ENCODE measurements at regions not wholly inside any gene's neighbourhood (a gene's known extent, or its start where the extent isn't known, plus 50 kb on each side); places are given as distances from the start of the nearest gene placed in this dataset.

GRCh38 chr18:46378126-46378863 is 274.1 kb downstream of the HAUS1 start:
- DNase-seq (ENCODE audit: low read depth, low spot score), result no peak

- DNase-seq (ENCODE audit: low read depth, low spot score), result no peak
Measured at GRCh38 chr18:46378864-46379207, 274.7 kb downstream of the HAUS1 start.

GRCh38 chr18:46379323-46379950 is 275.3 kb downstream of the HAUS1 start:
- no peak for DNase-seq (ENCODE audit: low read depth, low spot score)

GRCh38 chr18:46385124-46385523 is 271.9 kb downstream of the LOXHD1 start:
- DNase-seq (ENCODE audit: low read depth, low spot score), result no peak

GRCh38 chr18:46386788-46387187 is 270.2 kb downstream of the LOXHD1 start:
- no peak for DNase-seq (ENCODE audit: low read depth, low spot score)

GRCh38 chr18:46387441-46388131 is 269.4 kb downstream of the LOXHD1 start:
- no peak for DNase-seq (ENCODE audit: low read depth, low spot score)

- no peak for DNase-seq (ENCODE audit: low read depth, low spot score)
Measured at GRCh38 chr18:46388286-46388685, 268.7 kb downstream of the LOXHD1 start.

- DNase-seq (ENCODE audit: low read depth, low spot score), result no peak
Measured at GRCh38 chr18:46392576-46392975, 264.4 kb downstream of the LOXHD1 start.

- no peak for DNase-seq (ENCODE audit: low read depth, low spot score)
Measured at GRCh38 chr18:46393230-46393629, 263.8 kb downstream of the LOXHD1 start.

GRCh38 chr18:46393961-46394360 is 263.1 kb downstream of the LOXHD1 start:
- DNase-seq (ENCODE audit: low read depth, low spot score), result no peak

GRCh38 chr18:46395795-46396194 is 261.2 kb downstream of the LOXHD1 start:
- DNase-seq (ENCODE audit: low read depth, low spot score), result no peak

GRCh38 chr18:46397174-46397573 is 259.8 kb downstream of the LOXHD1 start:
- no peak for DNase-seq (ENCODE audit: low read depth, low spot score)

GRCh38 chr18:46398005-46398404 is 259.0 kb downstream of the LOXHD1 start:
- DNase-seq (ENCODE audit: low read depth, low spot score), result no peak

- no peak for DNase-seq (ENCODE audit: low read depth, low spot score)
Measured at GRCh38 chr18:46398625-46399024, 258.4 kb downstream of the LOXHD1 start.

GRCh38 chr18:46399303-46399702 is 257.7 kb downstream of the LOXHD1 start:
- DNase-seq (ENCODE audit: low read depth, low spot score), result no peak

- no peak for DNase-seq (ENCODE audit: low read depth, low spot score)
Measured at GRCh38 chr18:46400449-46400848, 256.6 kb downstream of the LOXHD1 start.

- DNase-seq (ENCODE audit: low read depth, low spot score), result no peak
Measured at GRCh38 chr18:46401486-46402070, 255.4 kb downstream of the LOXHD1 start.

- DNase-seq (ENCODE audit: low read depth, low spot score), result no peak
Measured at GRCh38 chr18:46402396-46402795, 254.6 kb downstream of the LOXHD1 start.

- DNase-seq (ENCODE audit: low read depth, low spot score), result no peak
Measured at GRCh38 chr18:46402945-46403344, 254.1 kb downstream of the LOXHD1 start.

GRCh38 chr18:46405832-46406538 is 251.0 kb downstream of the LOXHD1 start:
- DNase-seq (ENCODE audit: low read depth, low spot score), result no peak

GRCh38 chr18:46406539-46406932 is 250.5 kb downstream of the LOXHD1 start:
- no peak for DNase-seq (ENCODE audit: low read depth, low spot score)

Data from iPS DF 19.7 (cell line).